ENCODE measurements at regions not wholly inside any gene's neighbourhood (a gene's known extent, or its start where the extent isn't known, plus 50 kb on each side); places are given as distances from the start of the nearest gene placed in this dataset.

GRCh38 chr3:21889166-21889565, 138.2 kb upstream of the ZNF385D start:
- Histone ChIP-seq H3K79me1 (ENCODE audit: insufficient read depth, low read depth, low read length, poor library complexity, severe bottlenecking) (no peaks in the 10 kb centered on the region), H4K5ac (ENCODE audit: insufficient read length, low read depth, low read length) (no peak overlapping the region), H2BK12ac (ENCODE audit: insufficient read length, low read depth, low read length) (no peak overlapping the region), H3K27me3 (ENCODE audit: insufficient read depth, low read length) (no peaks in the 10 kb centered on the region), H4K8ac (replicated peaks; ENCODE audit: insufficient read length, low read depth, low read length) (no peak overlapping the region), H3K27ac (ENCODE audit: insufficient read length, low read depth, low read length) (no peak overlapping the region), H3K79me2 (ENCODE audit: insufficient read depth, low read length) (no peaks in the 10 kb centered on the region), H3K9me3 (ENCODE audit: control insufficient read depth, low read depth, low read length) (no peaks in the 10 kb centered on the region), H4K91ac (ENCODE audit: insufficient read length, low read depth, low read length) (no peak overlapping the region), H2AFZ (ENCODE audit: low read length) (no peak overlapping the region), H3K14ac (ENCODE audit: insufficient read depth, low read length) (no peak overlapping the region), H2AK5ac (ENCODE audit: insufficient read length, low read length) (no peak overlapping the region), H3K4ac (ENCODE audit: low read depth, low read length) (no peak overlapping the region), H3K4me1 (ENCODE audit: insufficient read depth, low read length) (no peaks in the 10 kb centered on the region), H3T11ph (ENCODE audit: low read length) (no peak overlapping the region), H3K23ac (ENCODE audit: insufficient read length, low read depth, low read length) (no peak overlapping the region), H2BK15ac (ENCODE audit: low read depth, low read length) (no peak overlapping the region), H2BK120ac (ENCODE audit: low read depth, low read length, poor library complexity, severe bottlenecking) (no peak overlapping the region), H3K56ac (ENCODE audit: insufficient read length, low read depth, low read length) (no peak overlapping the region), H2BK5ac (ENCODE audit: insufficient read length, low read length) (no peak overlapping the region), H3K18ac (ENCODE audit: insufficient read length, low read depth, low read length) (no peak overlapping the region), H2BK20ac (ENCODE audit: low read depth, low read length, poor library complexity, severe bottlenecking) (no peak overlapping the region), H3K23me2 (ENCODE audit: insufficient read length, low read depth, low read length, poor library complexity, severe bottlenecking) (no peaks in the 10 kb centered on the region), H4K20me1 (ENCODE audit: control insufficient read depth, insufficient read depth, insufficient read length) (no peaks in the 10 kb centered on the region), H3K4me2 (ENCODE audit: insufficient read depth, insufficient read length, low read length) (no peak overlapping the region), H3K9ac (ENCODE audit: extremely low read depth, insufficient read length, low read length) (no peak overlapping the region)
- no CpG with 5 or more reads among the region's 2 CpGs for WGBS (ENCODE audit: extremely low coverage, insufficient read length, low lambda C conversion rate)
- peaks cover 0 to 4% of the 10 kb centered on the region in 2 experiments; a peak in 1 of 4 replicates for H3K4me1 Mint-ChIP-seq
- H3K9me3 Mint-ChIP-seq = no peaks in the 10 kb centered on the region
- no peak for TF ChIP-seq CTCF (conservative IDR thresholded peaks at IDR 0.05)
- no peak overlapping the region for H3K4me3 Mint-ChIP-seq
- H3K27ac Mint-ChIP-seq = no peak overlapping the region
- no peak for DNase-seq
- no peaks in the 10 kb centered on the region for H3K27me3 Mint-ChIP-seq (ENCODE audit: low read depth)
- no peaks in the 10 kb centered on the region for H3K36me3 Mint-ChIP-seq (ENCODE audit: insufficient read depth in 1 of 3, low read depth in 3 of 3)
